ENCODE measurements at regions not wholly inside any gene's neighbourhood (a gene's known extent, or its start where the extent isn't known, plus 50 kb on each side); places are given as distances from the start of the nearest gene placed in this dataset.

DNA sequence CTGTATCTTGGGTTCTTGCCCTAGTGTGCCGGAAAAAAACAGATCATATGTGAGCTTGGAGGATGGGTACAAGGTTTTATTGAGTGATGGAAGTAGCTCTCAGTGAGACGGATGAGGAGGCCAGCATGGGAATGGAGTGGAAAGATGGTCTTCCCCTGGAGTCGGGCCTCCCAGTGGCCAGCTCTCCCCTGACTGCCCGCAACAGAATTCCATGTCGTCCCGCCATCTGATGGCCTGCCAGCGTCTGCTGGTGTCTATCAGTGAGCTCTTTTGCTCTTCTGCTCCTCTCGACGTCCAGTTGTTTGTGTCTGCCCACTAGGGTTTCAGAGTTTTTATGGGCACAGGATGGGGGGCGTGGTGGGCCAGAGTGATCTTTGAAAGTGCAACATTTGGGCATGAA is 315.2 kb upstream of the BRINP3 start:
- TF ChIP-seq, protein P1, sequence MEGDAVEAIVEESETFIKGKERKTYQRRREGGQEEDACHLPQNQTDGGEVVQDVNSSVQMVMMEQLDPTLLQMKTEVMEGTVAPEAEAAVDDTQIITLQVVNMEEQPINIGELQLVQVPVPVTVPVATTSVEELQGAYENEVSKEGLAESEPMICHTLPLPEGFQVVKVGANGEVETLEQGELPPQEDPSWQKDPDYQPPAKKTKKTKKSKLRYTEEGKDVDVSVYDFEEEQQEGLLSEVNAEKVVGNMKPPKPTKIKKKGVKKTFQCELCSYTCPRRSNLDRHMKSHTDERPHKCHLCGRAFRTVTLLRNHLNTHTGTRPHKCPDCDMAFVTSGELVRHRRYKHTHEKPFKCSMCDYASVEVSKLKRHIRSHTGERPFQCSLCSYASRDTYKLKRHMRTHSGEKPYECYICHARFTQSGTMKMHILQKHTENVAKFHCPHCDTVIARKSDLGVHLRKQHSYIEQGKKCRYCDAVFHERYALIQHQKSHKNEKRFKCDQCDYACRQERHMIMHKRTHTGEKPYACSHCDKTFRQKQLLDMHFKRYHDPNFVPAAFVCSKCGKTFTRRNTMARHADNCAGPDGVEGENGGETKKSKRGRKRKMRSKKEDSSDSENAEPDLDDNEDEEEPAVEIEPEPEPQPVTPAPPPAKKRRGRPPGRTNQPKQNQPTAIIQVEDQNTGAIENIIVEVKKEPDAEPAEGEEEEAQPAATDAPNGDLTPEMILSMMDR (IDR thresholded peaks at IDR 0.05): no peak
- no peak for TF ChIP-seq POLR2AphosphoS5 (IDR thresholded peaks at IDR 0.05)
- TF ChIP-seq POLR2A (IDR thresholded peaks at IDR 0.05): no peak
